Memory B cell (primary cell): ENCODE measurements at regions not wholly inside any gene's neighbourhood (a gene's known extent, or its start where the extent isn't known, plus 50 kb on each side); places are given as distances from the start of the nearest gene placed in this dataset.
"Not testable (repeated sequence)": the region's sequence is repeated elsewhere in the genome, so short reads cannot be mapped to it uniquely, and the experiment has no call there.

ENCODE experiments used
- ATAC-seq: fragments of 150-1000 bp; cut with Tn5 transposase; 2 replicates; pipeline ENCODE4 v1.10.0; 2021; ENCODE audit warnings: low read depth, mild to moderate bottlenecking, moderate library complexity
- DNase-seq, 2 donors: peaks; one replicate each; pipeline ENCODE4 v3.0.0; 2022; ENCODE audit warnings: low spot score in 2 of 2
- H3K27ac Mint-ChIP-seq: one replicate; pipeline ENCODE4 v1.8.0; 2022; ENCODE audit warnings: mild to moderate bottlenecking, moderate library complexity, mixed read lengths
- H3K27me3 Mint-ChIP-seq: one replicate; pipeline ENCODE4 v1.8.0; 2022; ENCODE audit warnings: mixed read lengths
- H3K36me3 Mint-ChIP-seq: one replicate; pipeline ENCODE4 v1.8.0; 2022; ENCODE audit warnings: mild to moderate bottlenecking, mixed read lengths
- H3K4me1 Mint-ChIP-seq: one replicate; pipeline ENCODE4 v1.8.0; 2022; ENCODE audit warnings: mixed read lengths
- H3K4me3 Mint-ChIP-seq: one replicate; pipeline ENCODE4 v1.8.0; 2022; ENCODE audit warnings: mild to moderate bottlenecking, moderate library complexity, mixed read lengths
- H3K9me3 Mint-ChIP-seq: one replicate; pipeline ENCODE4 v1.8.0; 2022; ENCODE audit warnings: mixed read lengths

DNA sequence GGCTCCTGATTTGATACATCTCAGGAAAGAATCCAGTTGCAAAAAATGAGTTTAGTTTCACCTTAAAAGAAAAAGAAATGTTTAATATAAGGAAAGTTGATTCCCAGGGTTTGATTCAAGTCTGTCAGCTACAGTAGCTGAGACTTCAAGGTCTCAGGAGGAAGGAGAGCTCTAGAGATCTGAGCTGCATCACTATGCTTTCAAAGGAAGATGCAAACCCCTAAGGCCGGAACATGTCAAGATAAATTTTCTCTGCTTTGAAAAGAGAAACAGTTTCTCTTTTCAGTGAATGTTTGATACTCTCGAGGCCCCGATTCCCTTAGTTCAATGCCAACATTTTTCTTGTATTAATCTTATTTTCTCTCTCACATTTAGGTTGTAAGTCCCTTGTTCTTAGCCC, 128.6 kb downstream of the RGPD3 start:
- DNase-seq (no peak), ATAC-seq (no peak)
- Mint-ChIP-seq H3K36me3 (no peaks in the 10 kb centered on the region), H3K4me1 (no peaks in the 10 kb centered on the region), H3K4me3 (no peak overlapping the region), H3K27ac (no peak overlapping the region), H3K9me3 (peaks cover 1% of the 10 kb centered on the region), H3K27me3 (peaks cover 3% of the 10 kb centered on the region)

DNA sequence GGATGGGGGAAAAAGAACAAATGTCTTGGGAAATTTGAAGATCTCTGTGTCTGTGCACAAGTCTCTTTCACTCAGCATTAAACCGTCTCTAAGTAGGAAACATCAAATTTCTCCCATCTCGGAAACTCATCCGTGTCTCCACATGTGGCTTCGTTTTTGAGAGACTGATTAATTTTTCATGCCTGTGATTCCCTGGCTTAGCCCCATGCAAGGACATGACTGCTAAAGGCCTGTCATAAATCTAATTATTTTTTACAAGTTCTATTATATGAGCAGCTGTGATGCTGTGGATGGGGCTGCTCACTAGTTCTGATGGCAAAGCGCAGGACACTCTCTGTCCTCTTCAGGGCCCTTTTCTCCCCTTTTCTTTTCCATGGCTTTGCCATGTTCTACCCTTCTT, 129.1 kb downstream of the RGPD3 start:
- no peak overlapping the region for H3K27ac Mint-ChIP-seq
- peaks cover 3% of the 10 kb centered on the region for H3K27me3 Mint-ChIP-seq
- peaks cover 1% of the 10 kb centered on the region for H3K9me3 Mint-ChIP-seq
- no peaks in the 10 kb centered on the region for H3K4me1 Mint-ChIP-seq
- no peaks in the 10 kb centered on the region for H3K36me3 Mint-ChIP-seq
- DNase-seq (no peak), ATAC-seq (no peak)
- no peak overlapping the region for H3K4me3 Mint-ChIP-seq

GRCh38 chr2:106338043-106338442, 130.2 kb downstream of the RGPD3 start:
- ATAC-seq = no peak
- Mint-ChIP-seq H3K4me3 (no peak overlapping the region), H3K36me3 (no peaks in the 10 kb centered on the region), H3K27me3 (peaks cover 2% of the 10 kb centered on the region), H3K4me1 (no peaks in the 10 kb centered on the region), H3K9me3 (no peaks in the 10 kb centered on the region), H3K27ac (no peak overlapping the region)
- DNase-seq = no peak

- Mint-ChIP-seq H3K4me3 (no peak overlapping the region), H3K4me1 (no peaks in the 10 kb centered on the region), H3K9me3 (no peaks in the 10 kb centered on the region), H3K27me3 (peaks cover 2% of the 10 kb centered on the region), H3K36me3 (no peaks in the 10 kb centered on the region), H3K27ac (no peak overlapping the region)
- ATAC-seq (no peak), DNase-seq (no peak)
Observed at GRCh38 chr2:106336737-106337136, 131.5 kb downstream of the RGPD3 start.

- H3K4me1 Mint-ChIP-seq = no peaks in the 10 kb centered on the region
- no peaks in the 10 kb centered on the region for H3K9me3 Mint-ChIP-seq
- no peak overlapping the region for H3K27ac Mint-ChIP-seq
- no peak for ATAC-seq
- peaks cover 2% of the 10 kb centered on the region for H3K27me3 Mint-ChIP-seq
- no peaks in the 10 kb centered on the region for H3K36me3 Mint-ChIP-seq
- no peak for DNase-seq
- no peak overlapping the region for H3K4me3 Mint-ChIP-seq
Observed at GRCh38 chr2:106336108-106336507, 132.1 kb downstream of the RGPD3 start.

- Mint-ChIP-seq H3K9me3 (peaks cover 3% of the 10 kb centered on the region), H3K27ac (no peak overlapping the region), H3K4me3 (no peak overlapping the region), H3K27me3 (peaks cover 2% of the 10 kb centered on the region), H3K36me3 (no peaks in the 10 kb centered on the region), H3K4me1 (no peaks in the 10 kb centered on the region)
- DNase-seq (no peak), ATAC-seq (no peak)
Observed at GRCh38 chr2:106334802-106335201, 133.4 kb downstream of the RGPD3 start.

DNA sequence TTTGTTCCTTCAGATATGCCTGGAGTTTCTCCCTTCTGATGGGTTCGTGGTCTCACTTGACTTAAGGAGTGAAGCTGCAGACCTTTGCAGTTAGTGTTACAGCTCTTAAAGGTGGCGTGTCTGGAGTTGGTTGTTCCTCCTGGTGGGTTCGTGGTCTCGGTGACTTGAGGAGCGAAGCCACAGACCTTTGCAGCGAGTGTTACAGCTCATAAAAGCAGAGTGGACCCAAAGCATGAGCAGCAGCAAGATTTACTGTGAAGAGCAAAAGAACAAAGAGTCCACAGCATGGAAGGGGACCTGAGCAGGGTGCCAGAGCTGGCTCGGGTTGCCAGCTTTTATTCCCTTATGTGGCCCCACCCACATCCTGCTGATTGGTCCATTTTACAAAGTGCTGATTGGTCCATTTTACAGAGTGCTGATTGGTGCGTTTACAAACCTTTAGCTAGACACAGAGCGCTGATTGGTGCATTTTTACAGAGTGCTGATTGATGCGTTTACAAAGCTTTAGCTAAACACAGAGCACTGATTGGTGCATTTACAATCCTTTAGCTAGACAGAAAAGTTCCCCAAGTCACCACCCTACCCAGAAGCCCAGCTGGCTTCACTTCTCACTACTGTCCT, 134.8 kb downstream of the RGPD3 start:
- not testable (repeated sequence) for ATAC-seq, H3K9me3 Mint-ChIP-seq, H3K4me1 Mint-ChIP-seq, DNase-seq, H3K27me3 Mint-ChIP-seq, H3K36me3 Mint-ChIP-seq, H3K27ac Mint-ChIP-seq, H3K4me3 Mint-ChIP-seq

DNA sequence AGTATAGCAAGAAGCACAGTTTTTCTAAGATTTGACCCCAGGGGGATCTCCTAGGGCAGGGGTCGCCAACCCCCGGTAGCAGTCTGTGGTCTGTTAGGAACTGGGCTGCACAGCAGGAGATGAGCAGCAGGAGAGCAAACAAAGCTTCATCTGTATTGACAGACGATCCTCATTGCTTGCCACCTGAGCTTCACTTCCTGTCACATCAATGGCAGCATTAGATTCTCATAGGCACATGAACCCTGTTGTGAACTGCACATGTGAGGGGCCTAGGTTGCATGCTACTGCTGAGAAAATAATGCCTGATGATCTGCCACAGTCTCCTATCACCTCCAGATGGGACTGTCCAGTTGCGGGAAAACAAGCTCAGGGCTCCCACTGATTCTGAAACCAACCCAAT, 136.2 kb downstream of the RGPD3 start:
- no peak overlapping the region for H3K27ac Mint-ChIP-seq
- ATAC-seq = no peak

DNA sequence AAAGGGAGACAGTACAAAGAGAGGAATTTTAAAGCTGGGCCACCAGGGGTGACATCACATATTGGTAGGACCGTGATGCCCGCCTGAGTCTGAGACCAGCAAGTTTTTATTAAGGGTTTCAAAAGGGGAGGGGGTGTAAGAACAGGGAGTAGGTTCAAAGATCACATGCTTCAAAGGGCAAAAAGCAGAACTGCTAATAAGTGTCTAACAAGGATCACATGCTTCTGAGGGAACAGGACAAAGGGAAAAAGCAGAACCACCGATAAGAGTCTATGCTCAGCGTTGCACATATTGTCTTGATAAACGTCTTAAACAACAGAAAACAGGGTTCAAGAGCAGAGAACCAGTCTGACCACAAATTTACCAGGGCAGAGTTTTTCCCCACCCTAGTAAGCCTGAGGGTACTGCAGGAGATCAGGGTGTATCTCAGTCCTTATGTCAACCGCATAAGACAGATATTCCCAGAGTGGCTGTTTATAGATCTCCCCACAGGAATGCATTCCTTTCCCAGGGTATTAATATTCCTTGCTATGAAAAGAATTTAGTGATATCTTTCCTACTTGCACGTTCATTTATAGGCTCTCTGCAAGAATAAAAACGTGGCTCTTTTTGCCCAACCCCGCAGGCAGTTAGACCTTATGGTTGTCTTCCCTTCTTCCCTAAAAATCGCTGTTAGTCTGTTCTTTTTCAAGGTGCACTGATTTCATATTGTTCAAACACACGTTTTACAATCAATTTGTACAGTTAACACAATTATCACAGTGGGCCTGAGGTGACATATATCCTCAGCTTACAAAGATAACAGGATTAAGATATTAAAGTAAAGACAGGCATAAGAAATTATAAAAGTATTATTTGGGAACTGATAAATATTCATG, 136.5 kb upstream of the UXS1 start:
- H3K4me3 Mint-ChIP-seq, ATAC-seq, DNase-seq, H3K27me3 Mint-ChIP-seq, H3K36me3 Mint-ChIP-seq, H3K9me3 Mint-ChIP-seq, H3K27ac Mint-ChIP-seq, H3K4me1 Mint-ChIP-seq: not testable (repeated sequence)

More for the DNA sequence above, 136.2 kb downstream of the RGPD3 start:
- H3K27me3 Mint-ChIP-seq = no peaks in the 10 kb centered on the region
- H3K9me3 Mint-ChIP-seq = peaks cover 3% of the 10 kb centered on the region
- no peak overlapping the region for H3K4me3 Mint-ChIP-seq
- no peaks in the 10 kb centered on the region for H3K4me1 Mint-ChIP-seq
- DNase-seq = no peak
- no peaks in the 10 kb centered on the region for H3K36me3 Mint-ChIP-seq

DNA sequence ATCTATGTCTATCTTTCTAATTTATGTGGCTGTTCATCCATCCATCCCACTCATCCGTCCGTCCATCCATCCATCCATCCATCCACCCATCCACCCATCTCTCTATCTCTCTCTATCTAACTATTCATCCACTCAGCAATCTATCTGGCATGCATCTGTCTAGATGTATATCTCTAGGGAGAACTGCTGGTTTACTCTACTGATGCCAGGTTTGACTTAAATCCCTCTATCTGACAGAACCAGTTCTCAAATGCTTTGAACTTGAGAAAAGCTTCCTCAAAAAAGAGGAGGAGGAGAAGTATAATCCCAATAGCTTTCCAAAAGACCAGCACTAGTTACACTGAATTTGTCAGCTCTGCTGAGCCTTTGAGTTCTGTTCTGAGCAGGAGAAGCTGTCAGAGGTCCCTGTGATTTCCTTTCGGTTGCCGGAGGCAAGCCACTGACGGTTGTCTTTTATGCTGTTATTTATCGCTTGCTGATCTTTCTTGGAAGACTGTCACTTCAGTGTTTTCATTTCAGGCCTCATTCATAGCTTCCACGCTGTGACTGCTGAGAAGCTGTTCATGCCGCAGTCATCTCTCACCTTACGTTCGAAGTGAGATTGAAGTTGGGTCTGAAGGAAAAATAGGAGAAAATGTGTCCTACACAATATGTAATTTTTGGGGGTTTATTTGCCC, 129.4 kb upstream of the UXS1 start:
- Mint-ChIP-seq H3K9me3 (no peaks in the 10 kb centered on the region), H3K27me3 (peaks cover 2% of the 10 kb centered on the region), H3K4me1 (no peaks in the 10 kb centered on the region), H3K27ac (no peak overlapping the region), H3K36me3 (no peaks in the 10 kb centered on the region), H3K4me3 (no peak overlapping the region)
- no peak for ATAC-seq
- no peak for DNase-seq

DNA sequence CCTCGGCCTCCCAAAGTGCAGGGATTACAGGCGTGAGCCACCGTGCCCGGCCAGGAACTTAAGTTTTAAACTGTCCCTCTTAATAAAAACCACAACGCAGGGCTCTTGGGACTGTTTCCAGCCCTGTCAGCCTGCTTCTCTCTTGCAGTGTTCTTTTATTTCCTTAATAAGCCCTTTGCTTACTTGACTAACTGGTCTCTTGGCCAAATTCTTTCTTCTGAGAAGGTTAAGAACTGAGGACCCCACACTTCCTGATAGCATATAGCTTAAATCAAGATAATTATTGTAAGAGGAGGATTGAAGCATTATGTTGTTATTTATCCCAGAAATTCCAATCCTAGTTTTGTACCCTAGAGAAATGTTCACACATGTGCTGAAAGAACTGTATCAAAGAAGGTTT, 128.2 kb upstream of the UXS1 start:
- H3K36me3 Mint-ChIP-seq = no peaks in the 10 kb centered on the region
- H3K4me3 Mint-ChIP-seq = no peak overlapping the region
- ATAC-seq (no peak), DNase-seq (no peak)
- H3K9me3 Mint-ChIP-seq = no peaks in the 10 kb centered on the region
- H3K27me3 Mint-ChIP-seq = peaks cover 2% of the 10 kb centered on the region
- H3K27ac Mint-ChIP-seq = no peak overlapping the region
- H3K4me1 Mint-ChIP-seq = no peaks in the 10 kb centered on the region

DNA sequence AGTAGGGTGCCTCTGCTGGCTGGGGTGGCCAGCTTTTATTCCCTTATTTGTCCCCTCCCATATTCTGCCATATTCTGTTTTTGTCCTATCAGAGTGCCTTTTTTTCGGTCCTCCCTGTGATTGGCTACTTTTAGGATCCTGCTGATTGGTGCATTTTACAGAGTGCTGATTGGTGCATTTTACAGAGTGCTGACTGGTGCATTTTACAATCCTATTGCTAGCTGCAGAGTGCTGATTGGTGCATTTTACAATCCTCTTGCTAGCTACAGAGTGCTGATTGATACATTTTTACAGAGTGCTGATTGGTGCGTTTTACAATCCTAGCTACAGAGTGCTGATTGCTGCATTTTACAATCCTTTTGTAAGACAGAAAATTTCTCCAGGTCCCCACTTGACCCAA, 126.3 kb upstream of the UXS1 start:
- not testable (repeated sequence) for H3K27ac Mint-ChIP-seq, H3K4me1 Mint-ChIP-seq, DNase-seq, H3K9me3 Mint-ChIP-seq, ATAC-seq, H3K36me3 Mint-ChIP-seq, H3K4me3 Mint-ChIP-seq, H3K27me3 Mint-ChIP-seq

GRCh38 chr2:106316915-106317314, 122.8 kb upstream of the UXS1 start:
- Mint-ChIP-seq H3K36me3 (no peaks in the 10 kb centered on the region), H3K27me3 (peaks cover 2% of the 10 kb centered on the region), H3K4me1 (no peaks in the 10 kb centered on the region), H3K9me3 (no peaks in the 10 kb centered on the region), H3K4me3 (no peak overlapping the region), H3K27ac (no peak overlapping the region)
- no peak for ATAC-seq
- no peak for DNase-seq

- Mint-ChIP-seq H3K27ac (no peak overlapping the region), H3K36me3 (no peaks in the 10 kb centered on the region), H3K9me3 (no peaks in the 10 kb centered on the region), H3K27me3 (no peaks in the 10 kb centered on the region), H3K4me1 (no peaks in the 10 kb centered on the region), H3K4me3 (no peak overlapping the region)
- ATAC-seq (no peak), DNase-seq (no peak)
Observed at GRCh38 chr2:106314444-106314843, 120.3 kb upstream of the UXS1 start.
